OCI-LY3 (cell line): ENCODE measurements at regions not wholly inside any gene's neighbourhood (a gene's known extent, or its start where the extent isn't known, plus 50 kb on each side); places are given as distances from the start of the nearest gene placed in this dataset.

Source experiments
- H2AFZ ChIP-seq: fragments of 200-600, 300-600 bp; shearing (Covaris generic); 2 replicates; pipeline ENCODE4 v1.6.0; 2014; ENCODE audit warnings: antibody characterized with exemption, low read depth, low read length
- H3K27ac ChIP-seq: fragments of 200-600, 300-600 bp; sonication (generic); 2 replicates; pipeline ENCODE4 v1.5.1; 2014; ENCODE audit warnings: mild to moderate bottlenecking, low read length, moderate library complexity, mixed read lengths
- H3K27me3 ChIP-seq: fragments of 200-600, 300-600 bp; sonication (generic); 2 replicates; pipeline ENCODE4 v1.6.1; 2014; ENCODE audit warnings: low read depth, low read length, mixed read lengths
- H3K36me3 ChIP-seq: fragments of 200-600, 300-600 bp; sonication (generic); replicated peaks from 2 replicates; pipeline ENCODE3; 2014; ENCODE audit warnings: low read depth, low read length, mixed read lengths
- H3K4me1 ChIP-seq: fragments of 300-600, 200-600 bp; sonication (generic); 2 replicates; pipeline ENCODE4 v1.6.1; 2014; ENCODE audit warnings: low read length, mixed read lengths
- H3K4me2 ChIP-seq: fragments of 200-600, 300-600 bp; sonication (generic); 2 replicates; pipeline ENCODE4 v1.6.1; 2014; ENCODE audit warnings: low read length, mixed read lengths
- H3K4me3 ChIP-seq: fragments of 300-600, 200-600 bp; sonication (generic); 2 replicates; pipeline ENCODE4 v1.5.1; 2014; ENCODE audit warnings: antibody characterized with exemption, mild to moderate bottlenecking, low read length, moderate library complexity
- H3K79me2 ChIP-seq: fragments of 300-600, 200-600 bp; shearing (Covaris generic); 2 replicates; pipeline ENCODE4 v1.6.1; 2014; ENCODE audit warnings: mild to moderate bottlenecking, low read length, mixed read lengths
- H3K9ac ChIP-seq: fragments of 300-600, 200-600 bp; shearing (Covaris generic); 2 replicates; pipeline ENCODE4 v1.6.0; 2014; ENCODE audit warnings: mild to moderate bottlenecking, low read length, moderate library complexity
- H3K9me3 ChIP-seq: fragments of 200-600, 300-600 bp; shearing (Covaris generic); 2 replicates; pipeline ENCODE4 v1.6.1; 2014; ENCODE audit warnings: low read length, mixed read lengths; ENCODE audit not compliant: insufficient read depth
- H4K20me1 ChIP-seq: fragments of 200-600, 300-600 bp; sonication (generic); 2 replicates; pipeline ENCODE4 v1.6.1; 2016; ENCODE audit warnings: low read length, mixed read lengths; ENCODE audit not compliant: insufficient read depth
- EZH2phosphoT487 ChIP-seq: fragments of 200-600 bp; shearing (Covaris generic); IDR thresholded peaks from 2 replicates; pipeline ENCODE4 v1.6.1; 2018; ENCODE audit warnings: antibody characterized with exemption, mixed run types, low read depth
- TF ChIP-seq, protein P1 (sequence below): fragments of 200-600, 300-600 bp; sonication (generic); IDR thresholded peaks from 2 replicates; pipeline ENCODE4 v1.5.1; 2014; ENCODE audit warnings: antibody characterized with exemption, low read length, low read depth

DNA sequence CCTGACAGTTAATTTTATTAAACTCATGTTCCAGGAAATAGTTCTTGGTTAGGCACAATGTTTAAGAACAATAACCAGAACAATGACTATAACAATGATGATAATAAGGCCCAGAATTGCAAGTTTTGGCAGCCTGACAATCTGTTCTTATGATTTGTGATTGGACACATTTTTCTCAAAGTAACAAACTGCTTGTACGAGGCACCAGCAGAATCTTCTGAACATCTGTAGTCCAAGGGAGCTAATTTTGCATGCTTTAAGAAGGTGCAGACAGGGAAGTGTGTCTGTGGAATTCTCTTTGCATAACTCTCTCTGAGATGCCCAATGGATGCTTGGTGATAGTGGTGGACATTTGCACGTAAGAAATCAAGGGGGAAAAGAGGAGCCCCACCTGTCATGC lies 709.3 kb downstream of the SLC4A3 start:
- Histone ChIP-seq H3K9me3 (no peaks in the 10 kb centered on the region), H3K27ac (no peak overlapping the region), H3K9ac (no peak overlapping the region), H3K4me1 (no peaks in the 10 kb centered on the region), H3K27me3 (no peaks in the 10 kb centered on the region), H3K4me3 (no peak overlapping the region), H3K4me2 (no peak overlapping the region), H2AFZ (no peak overlapping the region), H3K79me2 (no peaks in the 10 kb centered on the region), H3K36me3 (no peaks in the 10 kb centered on the region), H4K20me1 (no peaks in the 10 kb centered on the region)
- no peak for TF ChIP-seq EZH2phosphoT487
- TF ChIP-seq, protein P1, sequence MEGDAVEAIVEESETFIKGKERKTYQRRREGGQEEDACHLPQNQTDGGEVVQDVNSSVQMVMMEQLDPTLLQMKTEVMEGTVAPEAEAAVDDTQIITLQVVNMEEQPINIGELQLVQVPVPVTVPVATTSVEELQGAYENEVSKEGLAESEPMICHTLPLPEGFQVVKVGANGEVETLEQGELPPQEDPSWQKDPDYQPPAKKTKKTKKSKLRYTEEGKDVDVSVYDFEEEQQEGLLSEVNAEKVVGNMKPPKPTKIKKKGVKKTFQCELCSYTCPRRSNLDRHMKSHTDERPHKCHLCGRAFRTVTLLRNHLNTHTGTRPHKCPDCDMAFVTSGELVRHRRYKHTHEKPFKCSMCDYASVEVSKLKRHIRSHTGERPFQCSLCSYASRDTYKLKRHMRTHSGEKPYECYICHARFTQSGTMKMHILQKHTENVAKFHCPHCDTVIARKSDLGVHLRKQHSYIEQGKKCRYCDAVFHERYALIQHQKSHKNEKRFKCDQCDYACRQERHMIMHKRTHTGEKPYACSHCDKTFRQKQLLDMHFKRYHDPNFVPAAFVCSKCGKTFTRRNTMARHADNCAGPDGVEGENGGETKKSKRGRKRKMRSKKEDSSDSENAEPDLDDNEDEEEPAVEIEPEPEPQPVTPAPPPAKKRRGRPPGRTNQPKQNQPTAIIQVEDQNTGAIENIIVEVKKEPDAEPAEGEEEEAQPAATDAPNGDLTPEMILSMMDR: no peak

DNA sequence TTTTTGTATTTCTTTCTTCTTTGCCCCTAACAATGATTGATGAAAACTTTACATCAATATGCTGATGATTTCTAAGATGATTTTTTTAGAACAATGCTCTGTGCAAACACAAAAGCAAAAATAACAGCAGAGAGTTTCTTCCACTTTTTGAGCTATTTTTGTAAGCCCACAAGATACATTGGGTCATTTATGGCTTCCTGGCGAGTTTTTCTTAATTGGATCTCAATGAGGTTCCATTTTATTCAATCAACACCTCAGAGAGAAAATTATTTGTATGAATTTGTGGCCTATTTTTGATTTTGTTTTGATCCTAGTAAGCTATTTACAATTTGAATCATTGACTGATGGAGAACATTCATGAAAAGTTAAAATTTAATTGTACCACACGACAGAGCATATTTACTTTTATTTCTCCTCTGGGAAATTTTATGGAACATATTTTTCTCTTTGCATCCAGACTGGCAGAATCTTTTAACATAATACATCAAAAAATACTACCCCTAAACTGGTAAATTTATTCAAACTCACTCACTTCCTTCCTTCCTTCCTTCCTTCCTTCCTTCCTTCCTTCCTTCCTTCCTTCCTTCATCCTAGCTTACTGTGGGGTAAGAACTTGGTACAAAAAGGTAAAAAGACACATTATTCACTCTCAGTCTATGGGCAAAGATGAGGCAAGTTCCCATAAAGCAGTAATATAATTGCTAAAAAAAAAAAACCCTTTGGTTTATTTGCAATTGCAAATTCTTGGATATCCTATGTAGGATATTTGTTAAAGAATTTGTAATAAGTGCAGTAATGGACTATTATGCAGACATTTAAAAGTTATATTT lies 710.4 kb downstream of the SLC4A3 start:
- H3K4me2 ChIP-seq: no peak overlapping the region
- no peaks in the 10 kb centered on the region for H4K20me1 ChIP-seq
- no peak overlapping the region for H3K27ac ChIP-seq
- no peak overlapping the region for H2AFZ ChIP-seq
- TF ChIP-seq, protein P1: no peak
- no peak for TF ChIP-seq EZH2phosphoT487
- H3K9me3 ChIP-seq: no peaks in the 10 kb centered on the region
- no peak overlapping the region for H3K4me3 ChIP-seq
- no peaks in the 10 kb centered on the region for H3K27me3 ChIP-seq
- H3K4me1 ChIP-seq: no peaks in the 10 kb centered on the region
- no peak overlapping the region for H3K9ac ChIP-seq
- no peaks in the 10 kb centered on the region for H3K79me2 ChIP-seq
- no peaks in the 10 kb centered on the region for H3K36me3 ChIP-seq

DNA sequence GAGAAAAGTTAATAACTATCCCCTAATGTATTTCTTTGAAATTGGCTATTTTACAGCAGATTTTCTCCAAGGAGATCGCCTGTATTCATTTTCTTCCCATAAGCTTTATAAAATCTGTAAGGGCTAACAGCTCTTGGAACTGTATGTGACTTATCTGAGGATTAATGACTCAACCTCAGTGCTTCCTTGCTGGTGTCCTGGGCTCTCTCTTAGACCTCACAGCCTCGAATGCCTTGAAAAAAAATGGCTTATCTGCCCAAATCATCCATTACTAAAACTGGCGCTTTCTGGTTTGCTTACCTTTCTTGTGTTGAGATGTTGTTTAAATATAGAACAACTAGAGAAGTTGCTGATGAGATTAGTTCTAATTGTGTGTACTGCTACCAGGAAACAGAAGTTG lies 713.6 kb downstream of the SLC4A3 start:
- no peaks in the 10 kb centered on the region for H3K36me3 ChIP-seq
- no peaks in the 10 kb centered on the region for H3K4me1 ChIP-seq
- no peak overlapping the region for H3K27ac ChIP-seq
- no peak overlapping the region for H3K4me3 ChIP-seq
- H3K27me3 ChIP-seq: no peaks in the 10 kb centered on the region
- no peak overlapping the region for H3K9ac ChIP-seq
- no peaks in the 10 kb centered on the region for H4K20me1 ChIP-seq
- H3K4me2 ChIP-seq: no peak overlapping the region
- TF ChIP-seq, protein P1: no peak
- no peak for TF ChIP-seq EZH2phosphoT487
- H3K79me2 ChIP-seq: no peaks in the 10 kb centered on the region
- H3K9me3 ChIP-seq: no peaks in the 10 kb centered on the region
- no peak overlapping the region for H2AFZ ChIP-seq

DNA sequence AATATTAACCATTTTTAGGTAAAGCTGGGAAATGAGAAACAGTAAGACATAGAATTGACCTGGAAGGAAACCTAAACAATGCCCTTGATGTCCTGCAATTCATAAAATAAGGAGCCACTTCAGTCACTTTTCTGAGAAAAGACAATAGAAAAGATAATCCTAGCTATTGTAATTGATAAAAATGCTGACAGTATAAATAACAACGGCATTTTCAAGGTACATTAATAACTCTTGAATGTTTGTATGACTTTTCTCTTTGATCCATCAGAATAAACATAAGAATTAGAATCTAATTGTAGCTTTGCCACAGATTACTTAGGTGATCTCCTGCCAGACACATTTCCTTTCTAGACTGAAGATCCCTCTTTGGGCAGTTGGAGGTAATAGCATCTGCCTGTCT lies 719.5 kb downstream of the SLC4A3 start:
- no peak overlapping the region for H3K9ac ChIP-seq
- no peak overlapping the region for H3K4me2 ChIP-seq
- H3K27ac ChIP-seq: no peak overlapping the region
- peaks cover 2% of the 10 kb centered on the region for H3K4me1 ChIP-seq
- no peak overlapping the region for H2AFZ ChIP-seq
- TF ChIP-seq EZH2phosphoT487: no peak
- TF ChIP-seq, protein P1: no peak
- H3K27me3 ChIP-seq: no peaks in the 10 kb centered on the region
- H3K79me2 ChIP-seq: no peaks in the 10 kb centered on the region
- no peaks in the 10 kb centered on the region for H3K9me3 ChIP-seq
- no peak overlapping the region for H3K4me3 ChIP-seq
- no peaks in the 10 kb centered on the region for H3K36me3 ChIP-seq
- H4K20me1 ChIP-seq: no peaks in the 10 kb centered on the region
